GM23338 (cell line): ENCODE measurements at regions not wholly inside any gene's neighbourhood (a gene's known extent, or its start where the extent isn't known, plus 50 kb on each side); places are given as distances from the start of the nearest gene placed in this dataset.

Experiments used
- ATAC-seq: fragments of 200-7000 bp; cut with Tn5 transposase; 3 replicates; pipeline ENCODE4 v1.9.1; 2020
- DNase-seq: peaks from one replicate; pipeline ENCODE4 v3.0.0-alpha.2; 2015; ENCODE audit warnings: low spot score
- H2AFZ ChIP-seq: fragments of 200-600 bp; sonication (generic); 2 replicates; pipeline ENCODE4 v1.8.0; 2016; ENCODE audit warnings: antibody characterized with exemption, mild to moderate bottlenecking, moderate library complexity
- H3F3A ChIP-seq: fragments of 200-600 bp; sonication (generic); replicated peaks from 2 replicates; pipeline ENCODE4 v1.8.0; 2017; ENCODE audit warnings: antibody characterized with exemption, mixed run types, low read depth
- H3K27ac ChIP-seq: fragments of 200-600 bp; sonication (generic); 2 replicates; pipeline ENCODE4 v1.6.1; 2016; ENCODE audit warnings: low read depth
- H3K27me3 ChIP-seq: fragments of 200-600 bp; sonication (generic); 2 replicates; pipeline ENCODE4 v1.8.0; 2016; ENCODE audit warnings: mild to moderate bottlenecking, mixed run types, moderate library complexity; ENCODE audit not compliant: insufficient read depth
- H3K36me3 ChIP-seq: fragments of 200-600 bp; sonication (generic); 2 replicates; pipeline ENCODE4 v1.8.0; 2016; ENCODE audit warnings: mild to moderate bottlenecking; ENCODE audit not compliant: insufficient read depth
- H3K4me1 ChIP-seq: fragments of 200-600 bp; sonication (generic); 2 replicates; pipeline ENCODE4 v1.8.0; 2016; ENCODE audit warnings: mild to moderate bottlenecking, moderate library complexity; ENCODE audit not compliant: insufficient read depth
- H3K4me2 ChIP-seq: fragments of 200-600 bp; sonication (generic); 2 replicates; pipeline ENCODE4 v1.7.1; 2017; ENCODE audit warnings: mixed run types
- H3K4me3 ChIP-seq: fragments of 200-600 bp; sonication (generic); 2 replicates; pipeline ENCODE4 v1.6.1; 2016; ENCODE audit warnings: mixed run types
- H3K79me2 ChIP-seq: fragments of 200-600 bp; sonication (generic); replicated peaks from 2 replicates; pipeline ENCODE4 v1.8.0; 2017; ENCODE audit warnings: mild to moderate bottlenecking; ENCODE audit not compliant: insufficient read depth
- H3K9me2 ChIP-seq: fragments of 200-600 bp; sonication (generic); 2 replicates; pipeline ENCODE4 v1.8.0; 2017; ENCODE audit not compliant: insufficient read depth
- H4K20me1 ChIP-seq: fragments of 200-600 bp; sonication (generic); replicated peaks from 2 replicates; pipeline ENCODE4 v1.8.0; 2017; ENCODE audit warnings: mild to moderate bottlenecking; ENCODE audit not compliant: insufficient read depth
- H3K27ac Mint-ChIP-seq: 2 replicates; pipeline ENCODE4 v1.8.0; 2020; ENCODE audit warnings: inconsistent platforms, mild to moderate bottlenecking, moderate library complexity, mixed read lengths
- H3K27me3 Mint-ChIP-seq: 3 replicates; pipeline ENCODE4 v1.8.0; 2022; ENCODE audit warnings: low read depth, mild to moderate bottlenecking, moderate library complexity, mixed read lengths, inconsistent platforms; ENCODE audit not compliant: insufficient read depth, poor library complexity
- H3K36me3 Mint-ChIP-seq: 3 replicates; pipeline ENCODE4 v1.8.0; 2021; ENCODE audit warnings: low read depth, mild to moderate bottlenecking, inconsistent platforms, moderate library complexity, mixed read lengths
- H3K4me1 Mint-ChIP-seq: 3 replicates; pipeline ENCODE4 v1.8.0; 2020; ENCODE audit warnings: mild to moderate bottlenecking, inconsistent platforms, mixed read lengths
- H3K4me3 Mint-ChIP-seq: 3 replicates; pipeline ENCODE4 v1.8.0; 2021; ENCODE audit warnings: moderate library complexity, mild to moderate bottlenecking, inconsistent platforms, mixed read lengths
- H3K9me3 Mint-ChIP-seq: 3 replicates; pipeline ENCODE4 v1.8.0; 2020; ENCODE audit warnings: moderate library complexity, mild to moderate bottlenecking, inconsistent platforms, mixed read lengths
- CREB1 ChIP-seq: fragments of 250-450 bp; sonication (Bioruptor Pico); IDR thresholded peaks from 2 replicates; pipeline ENCODE4 v1.5.0; 2020; ENCODE audit warnings: low read depth, mild to moderate bottlenecking, moderate library complexity
- CTCF ChIP-seq, 2 experiments: fragments of 200-600 bp in 1 of 2; sonication (generic) in 1 of 2; conservative IDR thresholded peaks; 2 replicates each; pipeline versions ENCODE4 v1.5.1 to v1.6.1; 2016 to 2017; ENCODE audit warnings: antibody characterized with exemption in 2 of 2, low read depth in 2 of 2, mild to moderate bottlenecking in 2 of 2, moderate library complexity in 1 of 2
- EZH2 ChIP-seq: fragments of 200-600 bp; sonication (generic); IDR thresholded peaks from one replicate; pipeline ENCODE4 v1.8.0; 2017; ENCODE audit warnings: antibody characterized with exemption, mild to moderate bottlenecking, low read depth; ENCODE audit not compliant: unreplicated experiment
- EZH2phosphoT487 ChIP-seq: fragments of 200-600 bp; sonication (generic); IDR thresholded peaks from one replicate; pipeline ENCODE4 v1.8.1; 2018; ENCODE audit warnings: antibody characterized with exemption; ENCODE audit not compliant: unreplicated experiment
- JUNB ChIP-seq: IDR thresholded peaks from one replicate; pipeline ENCODE4 v1.6.1; 2016; ENCODE audit warnings: antibody characterized with exemption; ENCODE audit not compliant: unreplicated experiment
- NANOG ChIP-seq: IDR thresholded peaks from 2 replicates; pipeline ENCODE4 v1.6.1; 2016; ENCODE audit warnings: antibody characterized with exemption, borderline replicate concordance
- POLR2AphosphoS5 ChIP-seq: IDR thresholded peaks from 2 replicates; pipeline ENCODE4 v1.6.1; 2016; ENCODE audit warnings: antibody characterized with exemption, low read depth
- STAT1 ChIP-seq: IDR thresholded peaks from one replicate; pipeline ENCODE4 v1.6.1; 2016; ENCODE audit warnings: antibody characterized with exemption; ENCODE audit not compliant: unreplicated experiment
- ZNF114 ChIP-seq: fragments of 250-450 bp; sonication (Bioruptor Pico); IDR thresholded peaks from 2 replicates; pipeline ENCODE4 v1.5.0; 2020; ENCODE audit warnings: mild to moderate bottlenecking, moderate library complexity
- TF ChIP-seq, protein P1 (sequence below): IDR thresholded peaks from 2 replicates; pipeline ENCODE4 v1.6.1; 2016; ENCODE audit warnings: antibody characterized with exemption
- TF ChIP-seq, protein P2 (sequence below): IDR thresholded peaks from one replicate; pipeline ENCODE4 v1.6.1; 2018; ENCODE audit warnings: antibody characterized with exemption; ENCODE audit not compliant: unreplicated experiment

GRCh38 chr2:121129692-121130091 lies 155.3 kb downstream of the TFCP2L1 start:
- Histone ChIP-seq H3K27ac (no peak overlapping the region), H4K20me1 (no peaks in the 10 kb centered on the region), H3K36me3 (no peaks in the 10 kb centered on the region), H3F3A (no peaks in the 10 kb centered on the region), H3K4me2 (no peak overlapping the region), H3K4me1 (peaks cover 18% of the 10 kb centered on the region; the same call in 1 of the 2 replicates), H2AFZ (no peak overlapping the region), H3K79me2 (no peaks in the 10 kb centered on the region), H3K27me3 (no peaks in the 10 kb centered on the region), H3K4me3 (no peak overlapping the region), H3K9me2 (no peaks in the 10 kb centered on the region)
- DNase-seq (no peak), ATAC-seq (no peak)
- Mint-ChIP-seq H3K36me3 (no peaks in the 10 kb centered on the region), H3K4me3 (no peak overlapping the region), H3K4me1 (peaks cover 25% of the 10 kb centered on the region), H3K27ac (no peak overlapping the region), H3K9me3 (peaks cover 4% of the 10 kb centered on the region; the same call in 1 of the 3 replicates), H3K27me3 (peaks cover 12% of the 10 kb centered on the region)
- TF ChIP-seq ZNF114 (CRISPR knock-in tag) (no peak), EZH2phosphoT487 (no peak), JUNB (no peak), CREB1 (CRISPR knock-in tag) (no peak), STAT1 (no peak), POLR2AphosphoS5 (no peak)
- TF ChIP-seq, protein P1, sequence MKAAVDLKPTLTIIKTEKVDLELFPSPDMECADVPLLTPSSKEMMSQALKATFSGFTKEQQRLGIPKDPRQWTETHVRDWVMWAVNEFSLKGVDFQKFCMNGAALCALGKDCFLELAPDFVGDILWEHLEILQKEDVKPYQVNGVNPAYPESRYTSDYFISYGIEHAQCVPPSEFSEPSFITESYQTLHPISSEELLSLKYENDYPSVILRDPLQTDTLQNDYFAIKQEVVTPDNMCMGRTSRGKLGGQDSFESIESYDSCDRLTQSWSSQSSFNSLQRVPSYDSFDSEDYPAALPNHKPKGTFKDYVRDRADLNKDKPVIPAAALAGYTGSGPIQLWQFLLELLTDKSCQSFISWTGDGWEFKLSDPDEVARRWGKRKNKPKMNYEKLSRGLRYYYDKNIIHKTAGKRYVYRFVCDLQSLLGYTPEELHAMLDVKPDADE: no peak

DNA sequence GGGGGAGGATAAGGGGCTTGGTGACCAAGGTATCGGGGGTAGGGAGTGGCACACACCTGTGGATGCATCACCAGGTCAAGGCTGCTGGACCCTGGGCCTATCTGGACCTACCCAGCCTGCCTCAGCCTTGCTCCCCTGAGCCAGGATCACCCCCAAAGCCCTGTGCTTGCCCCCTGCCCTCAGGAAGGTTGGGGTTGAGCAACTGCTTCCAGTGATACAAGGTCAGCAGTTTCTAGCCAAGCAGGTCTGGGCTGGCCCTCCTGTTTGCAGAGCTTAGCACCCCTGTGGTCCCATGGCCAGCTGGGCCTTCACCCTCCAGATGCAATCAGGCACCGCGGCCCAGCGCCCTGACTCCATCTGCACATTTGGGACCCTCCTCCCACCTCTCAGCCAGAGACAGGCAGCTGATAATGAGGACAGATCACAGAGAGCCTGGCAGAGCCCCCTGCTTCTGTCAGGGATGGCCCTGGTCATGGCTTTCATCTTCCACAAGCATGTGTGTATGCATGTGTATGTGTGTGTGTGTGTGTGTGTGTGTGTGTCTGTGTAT lies 154.6 kb downstream of the TFCP2L1 start:
- H3K4me1 ChIP-seq: peaks cover 18% of the 10 kb centered on the region; the same call in 1 of the 2 replicates
- H3K4me1 Mint-ChIP-seq: peaks cover 25% of the 10 kb centered on the region
- ATAC-seq: no peak
- no peak overlapping the region for H3K27ac ChIP-seq
- H2AFZ ChIP-seq: no peak overlapping the region
- H3K4me2 ChIP-seq: no peak overlapping the region
- no peaks in the 10 kb centered on the region for H4K20me1 ChIP-seq
- no peak overlapping the region for H3K4me3 Mint-ChIP-seq
- no peak overlapping the region for H3K27ac Mint-ChIP-seq
- H3K27me3 Mint-ChIP-seq: peaks cover 14% of the 10 kb centered on the region
- no peaks in the 10 kb centered on the region for H3K79me2 ChIP-seq
- H3K9me2 ChIP-seq: no peaks in the 10 kb centered on the region
- no peaks in the 10 kb centered on the region for H3K36me3 Mint-ChIP-seq
- no peaks in the 10 kb centered on the region for H3K27me3 ChIP-seq
- H3K4me3 ChIP-seq: no peak overlapping the region
- H3K36me3 ChIP-seq: no peaks in the 10 kb centered on the region
- H3K9me3 Mint-ChIP-seq: peaks cover 4% of the 10 kb centered on the region; the same call in 1 of the 3 replicates
- H3F3A ChIP-seq: no peaks in the 10 kb centered on the region
- no peak for DNase-seq
- TF ChIP-seq, protein P1: no peak
- TF ChIP-seq STAT1 (no peak), EZH2 (no peak), JUNB (no peak), NANOG (no peak), EZH2phosphoT487 (no peak), ZNF114 (CRISPR knock-in tag) (no peak), CREB1 (CRISPR knock-in tag) (no peak), CTCF (conservative IDR thresholded peaks at IDR 0.05; ENCODE audit: low read depth in 2 of 2) (no peak)
- TF ChIP-seq, protein P2, sequence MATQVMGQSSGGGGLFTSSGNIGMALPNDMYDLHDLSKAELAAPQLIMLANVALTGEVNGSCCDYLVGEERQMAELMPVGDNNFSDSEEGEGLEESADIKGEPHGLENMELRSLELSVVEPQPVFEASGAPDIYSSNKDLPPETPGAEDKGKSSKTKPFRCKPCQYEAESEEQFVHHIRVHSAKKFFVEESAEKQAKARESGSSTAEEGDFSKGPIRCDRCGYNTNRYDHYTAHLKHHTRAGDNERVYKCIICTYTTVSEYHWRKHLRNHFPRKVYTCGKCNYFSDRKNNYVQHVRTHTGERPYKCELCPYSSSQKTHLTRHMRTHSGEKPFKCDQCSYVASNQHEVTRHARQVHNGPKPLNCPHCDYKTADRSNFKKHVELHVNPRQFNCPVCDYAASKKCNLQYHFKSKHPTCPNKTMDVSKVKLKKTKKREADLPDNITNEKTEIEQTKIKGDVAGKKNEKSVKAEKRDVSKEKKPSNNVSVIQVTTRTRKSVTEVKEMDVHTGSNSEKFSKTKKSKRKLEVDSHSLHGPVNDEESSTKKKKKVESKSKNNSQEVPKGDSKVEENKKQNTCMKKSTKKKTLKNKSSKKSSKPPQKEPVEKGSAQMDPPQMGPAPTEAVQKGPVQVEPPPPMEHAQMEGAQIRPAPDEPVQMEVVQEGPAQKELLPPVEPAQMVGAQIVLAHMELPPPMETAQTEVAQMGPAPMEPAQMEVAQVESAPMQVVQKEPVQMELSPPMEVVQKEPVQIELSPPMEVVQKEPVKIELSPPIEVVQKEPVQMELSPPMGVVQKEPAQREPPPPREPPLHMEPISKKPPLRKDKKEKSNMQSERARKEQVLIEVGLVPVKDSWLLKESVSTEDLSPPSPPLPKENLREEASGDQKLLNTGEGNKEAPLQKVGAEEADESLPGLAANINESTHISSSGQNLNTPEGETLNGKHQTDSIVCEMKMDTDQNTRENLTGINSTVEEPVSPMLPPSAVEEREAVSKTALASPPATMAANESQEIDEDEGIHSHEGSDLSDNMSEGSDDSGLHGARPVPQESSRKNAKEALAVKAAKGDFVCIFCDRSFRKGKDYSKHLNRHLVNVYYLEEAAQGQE: no peak
